ENCODE measurements at regions not wholly inside any gene's neighbourhood (a gene's known extent, or its start where the extent isn't known, plus 50 kb on each side); places are given as distances from the start of the nearest gene placed in this dataset.

DNA sequence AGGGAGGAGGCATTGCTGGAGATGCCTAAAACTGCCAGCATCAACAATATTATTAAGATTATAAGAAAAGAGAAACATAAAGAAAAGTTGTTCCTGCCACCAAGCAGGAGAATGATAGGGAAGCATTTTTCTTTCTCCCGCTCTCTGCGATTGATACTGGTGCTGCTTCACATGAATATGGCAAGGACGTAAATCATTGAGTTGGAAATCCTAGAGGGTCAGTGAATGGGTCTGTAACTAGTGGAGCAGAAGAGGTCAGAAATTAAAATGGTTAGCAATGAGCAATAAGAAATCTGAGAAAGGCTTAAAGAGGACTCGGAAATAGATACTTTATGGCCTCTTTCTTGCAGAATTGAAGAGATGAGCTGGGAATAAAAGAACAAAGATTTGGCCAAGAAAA lies 631.7 kb downstream of the BCL11A start:
- Mint-ChIP-seq H3K36me3 (ENCODE audit: low read depth) (no peaks in the 10 kb centered on the region), H3K9me3 (no peaks in the 10 kb centered on the region), H3K4me1 (peaks cover 27% of the 10 kb centered on the region), H3K4me3 (no peak overlapping the region), H3K27me3 (ENCODE audit: insufficient read depth) (no peaks in the 10 kb centered on the region), H3K27ac (no peak overlapping the region)
- H3K9ac ChIP-seq (ENCODE audit: extremely low read depth, low read length, poor library complexity, severe bottlenecking) = no peak overlapping the region
- no peaks in the 10 kb centered on the region for H3K9me3 ChIP-seq (ENCODE audit: control insufficient read depth, low read length)
- no peaks in the 10 kb centered on the region for H3K36me3 ChIP-seq (ENCODE audit: control insufficient read depth, insufficient read depth, low read length)
- TF ChIP-seq, protein P1, sequence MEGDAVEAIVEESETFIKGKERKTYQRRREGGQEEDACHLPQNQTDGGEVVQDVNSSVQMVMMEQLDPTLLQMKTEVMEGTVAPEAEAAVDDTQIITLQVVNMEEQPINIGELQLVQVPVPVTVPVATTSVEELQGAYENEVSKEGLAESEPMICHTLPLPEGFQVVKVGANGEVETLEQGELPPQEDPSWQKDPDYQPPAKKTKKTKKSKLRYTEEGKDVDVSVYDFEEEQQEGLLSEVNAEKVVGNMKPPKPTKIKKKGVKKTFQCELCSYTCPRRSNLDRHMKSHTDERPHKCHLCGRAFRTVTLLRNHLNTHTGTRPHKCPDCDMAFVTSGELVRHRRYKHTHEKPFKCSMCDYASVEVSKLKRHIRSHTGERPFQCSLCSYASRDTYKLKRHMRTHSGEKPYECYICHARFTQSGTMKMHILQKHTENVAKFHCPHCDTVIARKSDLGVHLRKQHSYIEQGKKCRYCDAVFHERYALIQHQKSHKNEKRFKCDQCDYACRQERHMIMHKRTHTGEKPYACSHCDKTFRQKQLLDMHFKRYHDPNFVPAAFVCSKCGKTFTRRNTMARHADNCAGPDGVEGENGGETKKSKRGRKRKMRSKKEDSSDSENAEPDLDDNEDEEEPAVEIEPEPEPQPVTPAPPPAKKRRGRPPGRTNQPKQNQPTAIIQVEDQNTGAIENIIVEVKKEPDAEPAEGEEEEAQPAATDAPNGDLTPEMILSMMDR (conservative IDR thresholded peaks at IDR 0.05) = no peak
- DNase-seq = no peak
- no peak overlapping the region for H3K4me3 ChIP-seq (ENCODE audit: low read length)
- whole genome bisulfite sequencing, 2 experiments (ENCODE audit: insufficient coverage in 1 of 2, insufficient read length in 1 of 2) = 89 to 91% methylated on average over 4 of the region's 4 CpGs
- no peaks in the 10 kb centered on the region for H3K27me3 ChIP-seq (ENCODE audit: control insufficient read depth, insufficient read depth, low read length, poor library complexity, severe bottlenecking)
- H3K4me1 ChIP-seq (ENCODE audit: control insufficient read depth, insufficient read depth, low read length) = peaks cover 5% of the 10 kb centered on the region
- no peak overlapping the region for H3K27ac ChIP-seq (ENCODE audit: low read depth, low read length)

DNA sequence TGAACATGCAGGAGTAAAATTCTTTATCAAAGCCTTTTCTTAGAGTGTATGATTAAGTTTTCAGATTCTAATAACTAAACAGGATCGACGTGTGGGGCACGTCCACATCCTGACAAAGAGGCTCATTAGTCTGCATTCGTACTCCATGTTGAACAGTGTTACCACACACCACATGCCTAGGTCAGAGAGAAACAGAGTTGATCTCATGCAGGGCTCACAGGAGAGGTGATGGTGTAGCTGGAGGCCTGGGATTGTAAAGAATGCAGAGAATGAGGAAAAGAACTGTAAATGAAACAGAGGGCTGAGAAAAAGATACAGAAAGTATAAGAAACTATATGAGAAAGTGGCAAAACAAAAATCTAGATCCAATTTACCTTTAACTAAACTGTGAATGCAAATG lies 632.5 kb downstream of the BCL11A start:
- Mint-ChIP-seq H3K4me3 (no peak overlapping the region), H3K27ac (no peak overlapping the region), H3K4me1 (peaks cover 27% of the 10 kb centered on the region), H3K9me3 (no peaks in the 10 kb centered on the region), H3K27me3 (ENCODE audit: insufficient read depth) (no peaks in the 10 kb centered on the region), H3K36me3 (ENCODE audit: low read depth) (no peaks in the 10 kb centered on the region)
- TF ChIP-seq, protein P1 (conservative IDR thresholded peaks at IDR 0.05) = no peak
- H3K9ac ChIP-seq (ENCODE audit: extremely low read depth, low read length, poor library complexity, severe bottlenecking) = no peak overlapping the region
- WGBS, 2 experiments (ENCODE audit: insufficient coverage in 1 of 2, insufficient read length in 1 of 2) = 94% methylated on average over 3 to 4 of the region's 4 CpGs
- no peak overlapping the region for H3K4me3 ChIP-seq (ENCODE audit: low read length)
- H3K36me3 ChIP-seq (ENCODE audit: control insufficient read depth, insufficient read depth, low read length) = no peaks in the 10 kb centered on the region
- no peaks in the 10 kb centered on the region for H3K9me3 ChIP-seq (ENCODE audit: control insufficient read depth, low read length)
- no peaks in the 10 kb centered on the region for H3K27me3 ChIP-seq (ENCODE audit: control insufficient read depth, insufficient read depth, low read length, poor library complexity, severe bottlenecking)
- peaks cover 5% of the 10 kb centered on the region for H3K4me1 ChIP-seq (ENCODE audit: control insufficient read depth, insufficient read depth, low read length)
- no peak overlapping the region for H3K27ac ChIP-seq (ENCODE audit: low read depth, low read length)
- DNase-seq = no peak

DNA sequence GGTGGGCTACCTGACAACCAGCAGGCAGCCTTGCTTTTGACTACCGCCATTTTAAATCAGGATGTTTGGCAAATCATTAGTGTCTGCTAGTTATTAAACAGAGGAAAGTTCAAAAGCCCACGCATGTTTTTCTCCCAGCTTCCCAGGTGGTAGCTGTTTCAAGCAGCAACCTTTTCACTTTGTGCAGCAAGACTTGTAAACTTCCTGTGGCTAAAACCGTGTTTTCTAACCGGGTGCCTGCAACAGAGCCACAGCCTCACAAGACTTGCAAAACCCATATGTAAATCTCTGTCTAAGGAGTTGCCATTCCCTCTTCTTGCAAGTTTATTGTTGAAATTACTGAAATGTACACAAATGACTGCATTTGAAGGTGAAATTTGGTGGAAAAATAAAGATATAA lies 633.1 kb downstream of the BCL11A start:
- Mint-ChIP-seq H3K36me3 (ENCODE audit: low read depth) (no peaks in the 10 kb centered on the region), H3K27ac (no peak overlapping the region), H3K9me3 (no peaks in the 10 kb centered on the region), H3K4me3 (no peak overlapping the region), H3K27me3 (ENCODE audit: insufficient read depth) (no peaks in the 10 kb centered on the region), H3K4me1 (peaks cover 27% of the 10 kb centered on the region)
- peaks cover 5% of the 10 kb centered on the region for H3K4me1 ChIP-seq (ENCODE audit: control insufficient read depth, insufficient read depth, low read length)
- no peak overlapping the region for H3K4me3 ChIP-seq (ENCODE audit: low read length)
- no peaks in the 10 kb centered on the region for H3K36me3 ChIP-seq (ENCODE audit: control insufficient read depth, insufficient read depth, low read length)
- H3K9ac ChIP-seq (ENCODE audit: extremely low read depth, low read length, poor library complexity, severe bottlenecking) = no peak overlapping the region
- DNase-seq = no peak
- H3K27me3 ChIP-seq (ENCODE audit: control insufficient read depth, insufficient read depth, low read length, poor library complexity, severe bottlenecking) = no peaks in the 10 kb centered on the region
- WGBS, 2 experiments (ENCODE audit: insufficient coverage in 1 of 2, insufficient read length in 1 of 2) = 83 to 85% methylated on average over 3 to 4 of the region's 4 CpGs
- TF ChIP-seq, protein P1 (conservative IDR thresholded peaks at IDR 0.05) = no peak
- H3K27ac ChIP-seq (ENCODE audit: low read depth, low read length) = no peak overlapping the region
- no peaks in the 10 kb centered on the region for H3K9me3 ChIP-seq (ENCODE audit: control insufficient read depth, low read length)

Measured in endodermal cell (in vitro differentiated cells).